Suprapubic skin (tissue), 4 donors: ENCODE measurements at regions not wholly inside any gene's neighbourhood (a gene's known extent, or its start where the extent isn't known, plus 50 kb on each side); places are given as distances from the start of the nearest gene placed in this dataset.
A peak's percentile ranks its signal among the peaks of the same experiment; 100 is the strongest.

Source experiments
- DNase-seq, 2 donors: peaks; one replicate each; pipeline ENCODE4 v3.0.0-alpha.2; 2019; ENCODE audit warnings: low spot score in 2 of 2
- H3K27ac ChIP-seq: fragments of 200-600 bp; sonication (generic); one replicate; pipeline ENCODE4 v1.5.1; 2019
- H3K27me3 ChIP-seq: fragments of 200-600 bp; sonication (generic); one replicate; pipeline ENCODE4 v1.5.1; 2019
- H3K36me3 ChIP-seq: fragments of 200-600 bp; sonication (generic); one replicate; pipeline ENCODE4 v1.5.1; 2019
- H3K4me1 ChIP-seq: fragments of 200-600 bp; sonication (generic); one replicate; pipeline ENCODE4 v1.5.1; 2019
- H3K4me3 ChIP-seq: fragments of 200-600 bp; sonication (generic); one replicate; pipeline ENCODE4 v1.5.1; 2019; ENCODE audit warnings: mild to moderate bottlenecking
- H3K9me3 ChIP-seq: fragments of 200-600 bp; sonication (generic); one replicate; pipeline ENCODE4 v1.5.1; 2019
- CTCF ChIP-seq, 2 donors: fragments of 200-600 bp in 1 of 2; fragments of 450-650 bp in 1 of 2; sonication (generic) in 1 of 2; IDR thresholded peaks; one replicate each; pipeline ENCODE4 v1.5.1; 2016 to 2019; ENCODE audit warnings: antibody characterized with exemption in 2 of 2, mild to moderate bottlenecking in 1 of 2, moderate library complexity in 1 of 2
- EP300 ChIP-seq: sonication (generic); formaldehyde crosslinking; IDR thresholded peaks from one replicate; pipeline ENCODE4 v1.6.1; 2017; ENCODE audit warnings: antibody characterized with exemption
- POLR2A ChIP-seq, 2 donors: fragments of 450-650 bp; IDR thresholded peaks; one replicate each; pipeline ENCODE4 v1.6.1; 2017; ENCODE audit warnings: antibody characterized with exemption in 2 of 2, mild to moderate bottlenecking in 2 of 2, moderate library complexity in 2 of 2
- POLR2AphosphoS5 ChIP-seq, 3 donors: sonication (generic); formaldehyde crosslinking; IDR thresholded peaks; one replicate each; pipeline ENCODE4 v1.6.1; 2017; ENCODE audit warnings: antibody characterized with exemption in 3 of 3
- WGBS: methylation state at CpG from one replicate; pipeline ENCODE4 v1.1.5; 2018; 5-methylcytosine and 5-hydroxymethylcytosine counted together

GRCh38 chr4:81664079-81664478 lies 192.4 kb upstream of the RASGEF1B start:
- peaks cover 39% of the 10 kb centered on the region for H3K4me1 ChIP-seq
- no peaks in the 10 kb centered on the region for H3K27me3 ChIP-seq
- no peak for DNase-seq
- no peak overlapping the region for H3K27ac ChIP-seq
- no peak for TF ChIP-seq EP300
- TF ChIP-seq POLR2A (IDR thresholded peaks at IDR 0.05): no peak
- TF ChIP-seq CTCF (IDR thresholded peaks at IDR 0.05): no peak
- no peak for TF ChIP-seq POLR2AphosphoS5 (IDR thresholded peaks at IDR 0.05)
- no peaks in the 10 kb centered on the region for H3K36me3 ChIP-seq
- WGBS: 44% methylated on average over 4 of the region's 4 CpGs
- H3K9me3 ChIP-seq: no peaks in the 10 kb centered on the region
- H3K4me3 ChIP-seq: no peak overlapping the region

GRCh38 chr4:81663368-81663767 lies 191.7 kb upstream of the RASGEF1B start:
- H3K4me3 ChIP-seq: no peak overlapping the region
- no peaks in the 10 kb centered on the region for H3K9me3 ChIP-seq
- no peak overlapping the region for H3K27ac ChIP-seq
- H3K36me3 ChIP-seq: no peaks in the 10 kb centered on the region
- no peak for DNase-seq
- H3K4me1 ChIP-seq: peaks cover 33% of the 10 kb centered on the region
- no peak for TF ChIP-seq POLR2AphosphoS5 (IDR thresholded peaks at IDR 0.05)
- TF ChIP-seq CTCF (IDR thresholded peaks at IDR 0.05): no peak
- no peak for TF ChIP-seq EP300
- TF ChIP-seq POLR2A (IDR thresholded peaks at IDR 0.05): no peak
- WGBS: 35% methylated on average over 2 of the region's 2 CpGs
- no peaks in the 10 kb centered on the region for H3K27me3 ChIP-seq

GRCh38 chr4:81659051-81659450 lies 187.3 kb upstream of the RASGEF1B start:
- peaks cover 12% of the 10 kb centered on the region for H3K4me1 ChIP-seq
- H3K36me3 ChIP-seq: no peaks in the 10 kb centered on the region
- no peaks in the 10 kb centered on the region for H3K9me3 ChIP-seq
- H3K4me3 ChIP-seq: no peak overlapping the region
- no peak for TF ChIP-seq CTCF (IDR thresholded peaks at IDR 0.05)
- TF ChIP-seq EP300: no peak
- TF ChIP-seq POLR2A (IDR thresholded peaks at IDR 0.05): no peak
- TF ChIP-seq POLR2AphosphoS5 (IDR thresholded peaks at IDR 0.05): no peak
- H3K27ac ChIP-seq: no peak overlapping the region
- no peak for DNase-seq
- no peaks in the 10 kb centered on the region for H3K27me3 ChIP-seq

- no peaks in the 10 kb centered on the region for H3K36me3 ChIP-seq
- DNase-seq: no peak
- no peak overlapping the region for H3K4me3 ChIP-seq
- TF ChIP-seq CTCF (IDR thresholded peaks at IDR 0.05) (no peak), EP300 (no peak), POLR2AphosphoS5 (IDR thresholded peaks at IDR 0.05) (no peak), POLR2A (IDR thresholded peaks at IDR 0.05) (no peak)
- 78% methylated on average over 2 of the region's 2 CpGs for WGBS
- H3K27me3 ChIP-seq: no peaks in the 10 kb centered on the region
- H3K27ac ChIP-seq: peak overlapping the region; percentile 29
- no peaks in the 10 kb centered on the region for H3K9me3 ChIP-seq
- peaks cover 14% of the 10 kb centered on the region for H3K4me1 ChIP-seq
Measured at GRCh38 chr4:81652069-81652478, 180.4 kb upstream of the RASGEF1B start.

GRCh38 chr4:81651243-81651899 lies 179.7 kb upstream of the RASGEF1B start:
- no peak for TF ChIP-seq POLR2A (IDR thresholded peaks at IDR 0.05)
- no peak for TF ChIP-seq EP300
- TF ChIP-seq POLR2AphosphoS5 (IDR thresholded peaks at IDR 0.05): no peak
- TF ChIP-seq CTCF (IDR thresholded peaks at IDR 0.05): no peak
- Histone ChIP-seq H3K9me3 (no peaks in the 10 kb centered on the region), H3K36me3 (no peaks in the 10 kb centered on the region), H3K27ac (peak overlapping the region; percentile 29), H3K4me3 (no peak overlapping the region), H3K27me3 (no peaks in the 10 kb centered on the region), H3K4me1 (peaks cover 14% of the 10 kb centered on the region)
- DNase-seq: no peak
- 35% methylated on average over 1 of the region's 1 CpG for WGBS
